HG03039 (cell line): ENCODE measurements at regions not wholly inside any gene's neighbourhood (a gene's known extent, or its start where the extent isn't known, plus 50 kb on each side); places are given as distances from the start of the nearest gene placed in this dataset.
"Not testable (repeated sequence)": the region's sequence is repeated elsewhere in the genome, so short reads cannot be mapped to it uniquely, and the experiment has no call there.

ENCODE experiments used
- ATAC-seq: cut with Tn5 transposase; IDR thresholded peaks from one replicate; pipeline ENCODE4 v1.9.1; 2021; ENCODE audit warnings: mild to moderate bottlenecking, moderate library complexity; ENCODE audit not compliant: unreplicated experiment

GRCh38 chr18:25503567-25504081, 151.7 kb upstream of the ZNF521 start:
- ATAC-seq = no peak

DNA sequence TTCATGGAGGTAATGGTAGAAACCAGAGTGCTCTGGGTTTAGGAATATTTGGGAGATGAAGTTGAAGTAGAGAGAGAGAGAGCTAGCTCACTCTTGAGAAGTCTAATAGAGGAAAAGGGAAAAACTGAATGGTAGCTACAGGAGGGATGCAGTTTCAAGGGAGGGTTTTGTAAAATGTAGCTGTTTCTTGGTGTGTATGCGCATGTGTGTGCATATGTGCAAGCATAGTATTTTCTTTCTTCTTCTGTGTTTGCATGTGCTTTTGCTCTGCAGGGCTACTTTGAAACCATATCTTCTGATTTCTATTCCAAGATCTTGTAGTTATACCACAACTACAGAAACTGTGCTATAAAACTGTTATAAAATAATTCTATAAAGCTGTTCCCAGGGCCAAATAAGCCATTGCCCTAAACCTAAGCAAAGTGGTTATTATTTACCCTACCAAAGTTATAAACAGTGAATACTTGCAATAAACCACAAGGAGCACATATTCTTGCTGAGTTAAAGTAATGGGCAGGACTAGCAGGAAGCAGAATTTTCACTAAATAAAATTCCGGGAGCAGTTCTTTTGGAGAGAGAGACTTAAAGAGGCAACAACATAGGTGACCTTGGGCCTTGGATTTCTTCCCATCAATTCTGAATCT, 145.3 kb upstream of the ZNF521 start:
- ATAC-seq = no peak

DNA sequence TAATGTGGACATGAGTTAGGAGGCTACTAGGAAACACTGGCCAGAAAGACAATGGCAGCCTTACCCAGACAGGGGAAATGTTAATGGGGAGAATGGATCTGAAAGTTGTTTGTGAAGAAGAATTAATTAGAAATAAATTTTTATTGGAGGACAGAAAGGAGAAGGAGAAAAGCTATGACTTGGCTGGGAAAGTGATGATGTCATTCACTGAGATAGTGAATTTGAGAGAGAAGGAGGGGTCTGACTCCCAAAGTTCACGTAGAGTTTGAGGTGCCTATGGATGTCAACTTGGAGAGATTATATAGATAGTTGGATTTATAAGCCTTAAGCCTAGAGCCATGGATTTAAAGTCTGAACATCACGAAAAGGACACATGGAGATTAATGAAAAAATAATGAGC, 144.6 kb upstream of the ZNF521 start:
- no peak for ATAC-seq

DNA sequence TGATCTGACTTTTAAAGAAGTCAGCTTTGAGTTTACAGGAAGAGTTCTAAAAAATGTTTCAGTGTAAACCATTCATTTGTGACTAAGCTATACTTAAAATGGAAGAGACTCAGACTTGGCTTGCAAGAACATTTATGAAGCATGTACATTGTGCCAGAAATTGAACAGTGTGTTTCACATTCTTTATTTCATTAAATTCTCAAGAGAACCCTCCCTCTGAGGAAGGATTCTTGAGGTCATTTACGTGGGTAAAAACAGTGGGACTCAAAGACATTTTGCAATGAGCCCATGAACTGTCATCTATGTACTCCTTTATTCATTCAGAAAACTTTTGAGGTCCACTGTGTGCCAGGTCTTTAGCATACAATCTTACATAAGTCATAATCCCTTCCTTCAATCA, 143.6 kb upstream of the ZNF521 start:
- ATAC-seq = no peak

GRCh38 chr18:25494888-25495287, 142.9 kb upstream of the ZNF521 start:
- ATAC-seq = no peak

DNA sequence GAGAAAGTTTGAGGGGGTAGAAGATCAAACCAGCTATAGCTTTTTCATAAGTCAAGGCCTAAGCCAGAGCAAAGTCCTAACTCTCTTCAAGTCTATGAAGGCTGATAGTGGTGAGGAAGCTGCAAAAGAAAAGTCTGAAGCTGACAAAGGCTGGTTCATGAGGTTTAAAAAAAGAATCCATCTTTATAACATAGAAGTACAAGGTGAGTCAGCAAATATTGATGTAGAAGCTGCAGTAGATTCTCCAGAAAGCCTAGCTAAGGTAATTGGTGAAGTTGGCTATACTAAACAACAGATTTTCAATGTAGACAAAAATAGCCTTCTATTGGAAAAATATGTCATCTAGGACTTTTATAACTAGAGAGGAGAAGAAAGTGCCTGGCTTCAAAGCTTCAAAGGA, 141.4 kb upstream of the ZNF521 start:
- ATAC-seq = no peak

DNA sequence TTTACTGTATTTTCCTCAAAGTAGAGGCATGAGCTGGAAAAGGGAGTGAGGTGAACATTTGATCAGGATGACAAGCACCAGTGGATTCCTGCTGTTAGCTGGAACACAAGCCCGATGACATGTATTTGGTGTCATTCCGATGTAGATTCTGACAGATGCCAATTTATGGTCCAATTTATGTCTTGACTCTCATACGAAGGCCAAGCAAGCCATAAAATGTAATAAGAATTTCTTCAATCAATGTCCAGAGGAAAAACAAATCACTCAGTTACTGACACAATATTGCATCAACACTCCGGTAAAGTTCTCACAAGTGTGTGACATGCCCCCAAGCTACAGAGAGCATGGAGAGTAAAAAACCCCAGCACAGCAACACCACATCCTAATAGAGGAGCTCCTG, 138.3 kb upstream of the ZNF521 start:
- ATAC-seq = no peak

DNA sequence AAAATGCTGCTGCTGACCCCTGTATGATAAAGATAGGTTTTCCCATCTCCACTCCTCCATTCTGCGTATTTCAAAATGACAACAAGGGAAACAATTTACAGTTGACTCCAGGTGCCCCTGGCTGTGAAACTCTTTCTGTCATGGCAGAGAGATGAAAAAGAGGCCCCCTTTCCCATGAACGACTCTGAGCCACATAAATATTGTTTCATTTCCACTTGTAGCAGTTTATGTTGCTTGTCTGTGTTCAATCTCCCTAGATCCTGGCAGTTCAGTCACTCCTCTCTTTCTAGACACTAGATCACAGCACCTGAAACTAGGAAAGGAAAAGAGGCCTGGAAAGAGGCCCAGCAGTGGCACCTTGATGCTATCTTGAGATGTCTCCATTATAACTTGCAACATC, 121.0 kb upstream of the ZNF521 start:
- ATAC-seq = no peak

DNA sequence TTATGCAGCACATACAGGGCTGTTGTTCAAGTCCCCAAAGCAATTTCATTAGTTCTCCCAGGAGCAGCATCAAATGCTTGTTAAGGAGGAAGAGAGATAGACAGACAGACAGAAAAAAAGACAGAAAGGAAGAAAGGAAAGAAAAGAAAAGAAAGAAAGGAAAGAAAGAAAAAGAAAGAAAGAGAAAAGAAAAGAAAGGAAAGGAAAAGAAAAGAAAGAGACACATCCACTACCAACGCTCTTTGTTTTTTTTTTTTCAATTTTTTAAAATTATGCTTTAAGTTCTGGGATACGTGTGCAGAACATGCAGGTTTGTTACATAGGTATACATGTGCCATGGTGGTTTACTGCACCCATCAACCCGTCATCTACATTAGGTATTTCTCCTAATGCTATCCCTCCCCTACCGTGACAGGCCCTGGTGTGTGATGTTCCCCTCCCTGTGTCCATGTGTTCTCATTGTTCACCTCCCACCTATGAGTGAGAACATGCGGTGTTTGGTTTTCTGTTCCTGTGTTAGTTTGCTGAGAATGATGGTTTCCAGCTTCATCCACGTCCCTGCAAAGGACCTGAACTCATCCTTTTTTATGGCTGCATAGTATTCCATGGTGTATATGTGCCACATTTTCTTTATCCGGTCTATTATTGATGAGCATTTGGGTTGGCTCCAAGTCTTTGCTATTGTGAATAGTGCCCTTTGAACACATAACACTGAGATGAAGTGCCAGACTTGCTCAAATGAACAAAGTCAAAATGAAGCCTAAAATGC, 119.0 kb upstream of the ZNF521 start:
- not testable (repeated sequence) for ATAC-seq

- no peak for ATAC-seq
These were observed 118.1 kb upstream of the ZNF521 start for GRCh38 chr18:25470062-25470461.

DNA sequence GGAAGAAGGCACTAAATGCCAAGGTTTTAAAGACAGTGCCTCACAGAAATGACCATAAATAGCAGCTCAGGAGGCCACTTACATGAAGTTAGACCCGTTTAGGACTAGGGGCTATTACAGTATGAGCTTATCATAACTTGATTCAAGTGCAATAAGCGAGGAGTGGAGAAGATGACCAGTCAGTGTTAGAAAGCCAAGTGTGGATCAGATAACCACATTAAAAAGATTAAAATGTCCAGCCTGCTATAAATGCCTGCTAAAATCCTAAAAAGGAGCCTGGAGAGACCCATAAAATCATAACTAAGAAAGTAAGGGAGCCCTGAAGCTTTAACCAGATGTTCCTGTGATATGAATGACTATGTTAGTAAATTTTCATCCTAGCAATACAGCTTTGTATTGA, 117.5 kb upstream of the ZNF521 start:
- no peak for ATAC-seq

DNA sequence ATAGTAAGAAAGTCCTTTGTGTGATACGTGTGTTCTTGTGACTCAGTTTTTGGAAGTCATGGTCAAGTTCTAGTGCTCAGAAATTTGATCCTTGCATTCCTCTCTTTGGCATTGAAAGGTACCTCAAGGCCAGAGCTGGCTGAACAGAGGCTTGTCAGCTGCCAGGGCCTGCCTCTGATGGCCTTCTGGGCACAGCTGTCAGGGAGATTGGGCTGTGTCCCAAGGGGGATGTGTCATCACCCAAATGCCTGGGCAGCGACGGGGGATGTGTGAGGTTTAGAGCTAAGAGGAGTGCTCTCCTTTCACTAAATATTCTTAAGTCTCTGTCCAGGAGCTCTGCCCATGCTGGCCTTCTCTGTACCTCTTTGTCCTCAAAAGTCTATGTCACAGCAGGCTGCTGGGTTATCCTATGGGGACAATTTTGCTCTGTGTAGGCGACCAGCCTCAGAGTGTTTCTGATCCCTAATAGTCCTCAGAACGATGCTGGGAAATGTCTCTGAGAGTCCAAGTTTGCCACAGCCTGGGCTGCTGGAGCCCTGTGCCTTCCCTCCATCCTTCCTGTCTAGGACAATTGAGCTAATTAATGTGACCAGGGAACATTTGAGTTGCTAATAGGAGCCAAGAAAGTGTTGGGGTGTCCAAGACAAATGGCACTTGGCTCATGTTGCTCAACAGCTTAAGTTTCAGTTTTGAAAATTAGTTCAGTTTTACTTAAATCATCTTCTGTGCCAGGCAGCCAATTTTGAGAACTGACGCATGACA, 115.4 kb upstream of the ZNF521 start:
- ATAC-seq = no peak

- ATAC-seq = no peak
These were observed 113.3 kb upstream of the ZNF521 start for GRCh38 chr18:25465152-25465732.

DNA sequence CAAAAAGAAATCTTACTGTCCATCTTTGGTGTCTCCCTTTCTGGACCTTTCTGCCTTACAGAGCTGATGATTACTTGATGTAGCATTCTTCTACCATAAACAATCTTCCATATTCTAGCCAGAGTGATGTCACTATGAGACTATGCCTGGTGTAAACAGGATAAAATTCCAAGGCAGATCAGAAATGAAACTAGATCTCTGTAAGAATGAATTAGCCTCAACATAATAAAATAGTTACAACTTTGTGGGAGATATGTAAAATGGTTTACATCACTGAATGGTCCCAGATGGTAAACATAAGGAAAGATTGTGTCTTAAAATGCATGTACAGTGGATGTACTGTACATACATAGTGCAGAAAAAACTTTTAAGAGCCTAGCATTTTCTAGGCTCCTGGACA, 112.3 kb upstream of the ZNF521 start:
- no peak for ATAC-seq

- no peak for ATAC-seq
These were observed 111.8 kb upstream of the ZNF521 start for GRCh38 chr18:25463726-25464125.

DNA sequence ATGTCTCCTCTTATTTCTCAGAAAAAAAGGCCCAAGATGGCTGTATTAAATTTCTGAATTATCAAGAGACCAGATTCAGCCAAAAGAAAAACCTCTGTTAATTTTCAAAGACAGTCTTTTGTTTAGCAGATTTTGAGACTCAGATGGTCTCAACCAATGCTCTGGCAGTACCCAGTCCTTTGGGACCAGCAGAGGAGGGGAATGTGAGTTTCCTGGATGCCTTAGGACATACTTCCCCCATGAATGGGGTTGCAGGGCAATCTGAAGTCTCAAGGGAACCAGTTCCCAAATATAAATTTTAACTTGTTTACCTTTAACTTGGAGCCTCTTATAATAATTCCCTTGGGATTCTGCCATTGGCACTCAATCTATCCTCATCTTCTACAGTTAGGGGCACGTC, 107.8 kb upstream of the ZNF521 start:
- no peak for ATAC-seq

GRCh38 chr18:25457601-25458000, 105.6 kb upstream of the ZNF521 start:
- ATAC-seq = no peak

DNA sequence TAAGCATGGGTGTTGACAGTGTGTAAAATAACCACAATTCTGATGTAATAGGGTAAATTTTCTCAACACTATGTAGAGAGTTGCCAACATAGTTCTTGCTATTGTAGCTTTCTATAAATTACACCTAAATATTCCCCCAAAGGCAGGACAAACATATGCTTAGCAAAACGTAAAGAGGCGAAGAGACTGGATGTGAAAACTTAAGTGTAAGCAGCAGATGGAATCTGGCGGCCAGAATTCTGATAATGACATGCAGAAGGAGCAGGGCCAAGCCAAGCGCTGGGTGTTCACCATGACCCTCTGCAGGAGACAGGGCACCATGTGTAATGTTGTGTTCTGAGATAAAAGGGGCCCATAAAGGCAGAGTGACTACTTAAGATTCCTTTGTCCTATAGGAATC, 105.2 kb upstream of the ZNF521 start:
- no peak for ATAC-seq

DNA sequence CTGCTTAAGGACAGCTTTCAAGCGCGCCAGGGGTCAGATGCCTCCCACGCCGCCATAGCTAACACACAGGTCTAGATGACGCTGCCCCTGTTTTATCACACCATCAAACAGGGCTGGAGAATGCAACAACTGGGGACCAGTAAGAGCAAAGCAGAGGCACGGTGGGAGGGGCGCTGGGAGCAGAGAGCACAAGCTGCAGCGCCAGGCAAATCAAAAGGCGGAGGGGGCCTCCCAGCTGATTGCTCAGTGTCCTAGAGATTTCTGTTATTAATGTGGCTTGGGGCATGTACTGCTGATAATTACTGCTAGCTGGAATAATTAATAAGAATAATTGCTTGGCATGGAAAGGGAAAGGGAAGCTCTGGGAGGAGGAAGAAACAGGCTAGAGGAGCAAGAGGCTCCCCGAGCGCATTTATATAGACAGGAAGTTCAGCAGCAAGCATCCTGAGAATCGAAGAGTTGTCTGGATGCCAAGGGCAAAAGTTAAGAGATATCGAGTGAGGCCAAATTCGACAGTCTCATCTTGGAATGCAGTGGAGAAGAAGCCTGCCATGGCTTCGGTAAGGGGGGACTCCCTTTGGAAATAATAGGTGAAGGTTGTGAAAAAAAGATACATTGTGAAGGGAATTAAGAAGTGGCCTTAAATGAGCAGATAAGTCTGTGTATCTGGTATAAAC, 104.5 kb upstream of the ZNF521 start:
- no peak for ATAC-seq

DNA sequence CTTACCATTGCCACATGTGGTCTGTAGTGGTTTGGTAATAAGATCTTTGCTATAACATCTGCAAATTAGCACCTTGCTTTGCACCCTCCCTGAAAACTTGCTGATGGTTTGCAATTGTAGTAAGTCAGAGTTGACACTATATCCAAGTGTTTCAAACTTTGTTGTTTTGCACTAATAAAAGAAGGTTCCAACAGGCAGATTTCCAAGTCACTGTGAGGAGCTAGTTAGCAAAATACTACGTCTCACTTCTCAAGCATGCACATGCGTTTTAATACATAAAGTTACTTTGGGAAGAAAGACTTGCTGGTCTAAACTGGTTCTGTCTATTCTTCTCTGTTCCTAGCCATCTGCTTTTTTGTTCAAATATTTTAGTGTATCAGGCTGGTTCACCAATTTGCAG, 103.7 kb upstream of the ZNF521 start:
- ATAC-seq = no peak

DNA sequence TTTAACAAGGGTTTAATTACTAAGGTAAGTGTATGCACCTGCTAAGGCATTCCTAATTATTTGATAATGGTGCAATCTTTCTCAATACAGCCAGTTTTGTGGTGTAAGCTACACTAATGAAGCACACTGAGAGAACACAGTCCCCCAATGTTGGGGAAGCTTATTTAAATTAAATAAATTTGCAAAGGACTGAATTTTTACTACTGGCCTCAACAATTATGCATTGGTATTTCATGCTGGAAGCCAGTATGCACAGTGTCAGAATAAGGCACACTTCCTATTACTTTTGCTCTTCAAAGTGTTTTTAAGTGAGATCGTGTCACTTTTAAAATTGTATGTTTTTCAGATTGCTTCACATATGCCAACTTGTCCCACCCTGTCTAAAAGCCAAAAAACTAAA, 103.2 kb upstream of the ZNF521 start:
- ATAC-seq = no peak
